Forelimb muscle (tissue), 1 donor: ENCODE measurements at regions not wholly inside any gene's neighbourhood (a gene's known extent, or its start where the extent isn't known, plus 50 kb on each side); places are given as distances from the start of the nearest gene placed in this dataset.
"Not testable (repeated sequence)": the region's sequence is repeated elsewhere in the genome, so short reads cannot be mapped to it uniquely, and the experiment has no call there.

ENCODE experiments used
- DNase-seq: peaks from one replicate; pipeline ENCODE4 v3.0.0-alpha.2; 2013; ENCODE audit warnings: low read depth

DNA sequence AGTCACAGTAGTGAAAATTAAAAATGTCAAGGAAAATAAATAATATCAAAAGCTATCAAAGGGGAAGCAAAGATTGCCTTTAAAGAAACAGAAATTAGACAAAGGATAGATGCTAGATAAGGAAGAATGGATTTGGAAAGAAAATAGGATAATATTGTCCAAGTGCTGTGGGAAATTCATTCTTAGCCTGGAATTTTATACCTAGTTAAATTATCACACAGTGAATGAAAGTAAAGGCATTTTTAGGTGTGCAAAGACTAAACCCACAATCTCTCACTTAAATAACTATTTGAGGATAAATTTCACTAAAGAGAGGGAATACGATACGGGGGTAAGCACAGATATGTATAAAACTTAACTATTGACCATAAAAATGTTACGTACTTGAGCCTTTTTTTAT, 511.1 kb downstream of the TMEM135 start:
- no peak for DNase-seq

DNA sequence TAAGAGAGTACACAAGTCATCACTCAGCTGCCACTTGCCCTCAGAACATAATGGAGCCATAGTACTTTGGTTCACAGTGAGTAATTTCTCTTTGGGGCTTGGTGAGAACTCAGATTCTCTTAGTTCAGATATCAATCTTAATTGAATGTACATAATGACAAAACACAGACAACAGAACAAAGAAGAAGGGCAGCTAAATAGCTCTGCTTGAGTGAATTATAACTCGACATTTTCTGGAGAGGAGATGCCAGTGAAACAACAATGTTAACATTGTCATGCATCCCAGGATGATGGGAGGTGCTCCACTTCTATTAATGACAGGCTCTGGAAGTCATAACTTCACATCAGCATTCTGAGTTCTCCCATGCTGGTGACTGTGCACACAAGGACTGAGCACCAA, 508.1 kb downstream of the TMEM135 start:
- DNase-seq, result no peak

DNA sequence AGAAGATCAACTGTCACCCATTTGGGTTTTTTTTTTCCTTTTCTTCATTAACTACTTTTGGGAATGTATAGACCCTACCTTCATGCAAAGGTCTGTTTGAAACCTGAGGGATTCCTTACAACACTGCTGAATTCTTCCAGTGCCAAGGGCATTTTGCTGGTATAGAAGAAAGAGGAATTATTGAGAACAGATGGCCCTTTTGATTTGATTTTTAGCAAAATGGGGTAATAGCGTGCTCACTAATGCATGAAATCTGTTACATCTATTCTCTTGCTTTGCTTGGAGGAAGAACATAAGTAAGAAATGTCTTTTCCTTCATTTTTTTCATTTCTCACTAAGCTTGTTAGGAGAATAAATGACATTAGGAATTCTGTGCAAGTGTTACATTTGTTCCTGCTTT, 501.9 kb downstream of the TMEM135 start:
- DNase-seq, result no peak

GRCh38 chr11:87536565-87536964, 498.8 kb downstream of the TMEM135 start:
- DNase-seq, result no peak

GRCh38 chr11:87536016-87536415, 498.3 kb downstream of the TMEM135 start:
- DNase-seq, result no peak

- no peak for DNase-seq
These were observed 497.8 kb downstream of the TMEM135 start for GRCh38 chr11:87535513-87535912.

- not testable (repeated sequence) for DNase-seq
These were observed 494.1 kb downstream of the TMEM135 start for GRCh38 chr11:87531835-87532234.

- DNase-seq, result no peak
These were observed 491.8 kb downstream of the TMEM135 start for GRCh38 chr11:87529486-87529885.

- no peak for DNase-seq
These were observed 491.0 kb downstream of the TMEM135 start for GRCh38 chr11:87528752-87529151.

GRCh38 chr11:87523276-87523675, 485.5 kb downstream of the TMEM135 start:
- DNase-seq, result no peak

DNA sequence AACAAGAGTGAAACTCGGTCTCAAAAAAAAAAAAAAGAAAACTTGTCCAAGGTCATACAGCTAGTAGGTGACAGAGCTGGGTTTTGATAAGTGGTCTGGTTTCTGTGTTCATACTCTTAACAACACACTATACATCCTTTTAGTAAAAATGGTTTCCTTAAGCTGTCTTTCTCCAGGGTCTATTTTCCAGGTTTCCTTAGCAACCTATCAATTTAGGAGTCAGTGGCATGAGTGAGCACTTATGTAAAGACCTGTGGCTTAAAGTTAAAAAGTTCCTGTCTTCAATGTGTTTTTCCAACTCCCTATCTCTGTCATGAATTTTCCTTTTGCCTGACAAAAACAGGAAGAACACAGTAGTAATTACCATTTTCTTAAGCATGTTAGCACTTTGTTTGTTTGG, 480.5 kb downstream of the TMEM135 start:
- DNase-seq, result no peak

- DNase-seq, result no peak
These were observed 479.6 kb downstream of the TMEM135 start for GRCh38 chr11:87517351-87517750.

GRCh38 chr11:87507722-87508121, 470.0 kb downstream of the TMEM135 start:
- not testable (repeated sequence) for DNase-seq

- not testable (repeated sequence) for DNase-seq
These were observed 469.2 kb downstream of the TMEM135 start for GRCh38 chr11:87506946-87507345.

GRCh38 chr11:87501388-87501787, 463.7 kb downstream of the TMEM135 start:
- DNase-seq, result no peak

- not testable (repeated sequence) for DNase-seq
These were observed 457.2 kb downstream of the TMEM135 start for GRCh38 chr11:87494936-87495335.

- DNase-seq, result not testable (repeated sequence)
These were observed 456.3 kb downstream of the TMEM135 start for GRCh38 chr11:87494026-87494425.

DNA sequence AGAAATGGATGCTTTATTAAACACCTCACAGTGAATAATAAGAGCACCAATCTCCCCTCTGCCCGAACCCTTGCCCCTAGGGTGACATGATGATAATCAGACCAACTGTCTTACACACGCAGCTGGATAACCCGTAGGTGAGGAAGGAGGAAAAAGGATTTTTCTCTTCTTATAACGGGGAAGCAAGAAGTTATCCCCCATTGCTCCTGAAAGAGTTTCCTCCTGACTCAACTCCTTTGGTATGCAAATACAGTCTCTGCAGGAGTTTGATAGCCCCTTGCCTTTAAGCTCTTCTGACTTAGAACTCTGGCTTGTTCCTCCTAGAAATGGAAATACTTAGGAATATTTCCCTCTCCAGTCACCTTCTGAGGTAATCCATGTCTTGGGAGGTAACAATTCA, 455.8 kb downstream of the TMEM135 start:
- DNase-seq, result no peak

DNA sequence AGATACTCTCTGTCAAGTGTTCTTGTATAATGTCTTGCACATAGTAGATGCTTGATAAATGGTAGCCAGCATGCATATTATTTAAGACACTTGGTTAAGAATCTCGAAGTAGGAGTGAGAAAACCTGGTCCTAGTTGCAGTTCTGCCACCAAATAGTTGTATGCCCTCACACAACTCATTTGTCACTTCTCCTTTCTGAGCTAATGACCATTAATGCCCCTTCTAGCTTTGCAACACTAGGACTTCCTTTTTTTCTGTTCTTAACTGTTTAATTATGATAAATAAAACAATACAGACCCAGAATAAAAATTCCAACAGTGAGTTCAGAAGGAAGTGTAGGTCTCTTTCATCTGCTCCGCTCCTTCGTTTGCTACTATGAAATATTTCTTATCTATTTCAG, 453.6 kb downstream of the TMEM135 start:
- DNase-seq, result no peak

GRCh38 chr11:87490671-87491070, 452.9 kb downstream of the TMEM135 start:
- no peak for DNase-seq

- DNase-seq, result no peak
These were observed 446.8 kb downstream of the TMEM135 start for GRCh38 chr11:87484566-87484965.

GRCh38 chr11:87477321-87477720, 439.6 kb downstream of the TMEM135 start:
- no peak for DNase-seq

DNA sequence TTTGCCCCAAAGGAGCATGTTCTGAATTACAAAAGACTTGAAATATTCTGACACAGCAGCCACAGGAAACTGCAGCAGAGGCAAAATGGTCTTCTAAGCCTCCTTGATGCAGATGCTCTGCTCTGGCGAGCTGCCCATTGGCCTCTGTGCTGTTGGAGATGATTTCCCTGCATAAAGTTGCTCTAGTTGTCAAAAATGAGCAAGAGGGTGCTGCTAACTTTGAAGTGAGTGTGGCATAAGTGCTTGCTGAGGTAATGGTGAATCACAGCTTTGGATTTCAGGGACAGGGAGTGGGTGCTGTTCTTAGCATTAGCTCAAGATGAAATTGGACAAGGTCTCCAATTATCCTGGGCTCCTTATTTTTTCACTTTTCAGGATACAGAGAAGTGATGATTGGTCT, 435.4 kb downstream of the TMEM135 start:
- no peak for DNase-seq

DNA sequence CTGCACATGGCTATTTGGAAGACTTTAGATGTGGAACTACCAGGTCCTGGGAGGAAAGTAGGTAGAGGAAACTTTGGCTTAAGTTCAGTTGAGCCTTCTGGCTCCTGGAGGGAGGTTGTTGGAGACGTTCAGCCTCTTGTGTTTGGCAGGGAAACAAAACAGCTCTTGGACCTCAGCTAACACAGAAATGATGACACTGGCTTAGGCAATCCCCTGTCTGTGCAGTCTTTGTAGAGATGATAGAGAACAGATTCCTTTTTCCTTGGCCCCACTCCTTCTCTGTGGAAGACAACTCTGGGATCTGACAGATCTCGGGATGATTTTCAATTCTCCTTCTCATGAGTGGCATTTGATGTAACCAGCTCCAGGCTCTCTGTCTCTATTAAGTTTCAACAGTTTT, 428.5 kb downstream of the TMEM135 start:
- peak; percentile 46 for DNase-seq

GRCh38 chr11:87465716-87466115, 428.0 kb downstream of the TMEM135 start:
- no peak for DNase-seq
